ENCODE measurements at regions not wholly inside any gene's neighbourhood (a gene's known extent, or its start where the extent isn't known, plus 50 kb on each side); places are given as distances from the start of the nearest gene placed in this dataset.

DNA sequence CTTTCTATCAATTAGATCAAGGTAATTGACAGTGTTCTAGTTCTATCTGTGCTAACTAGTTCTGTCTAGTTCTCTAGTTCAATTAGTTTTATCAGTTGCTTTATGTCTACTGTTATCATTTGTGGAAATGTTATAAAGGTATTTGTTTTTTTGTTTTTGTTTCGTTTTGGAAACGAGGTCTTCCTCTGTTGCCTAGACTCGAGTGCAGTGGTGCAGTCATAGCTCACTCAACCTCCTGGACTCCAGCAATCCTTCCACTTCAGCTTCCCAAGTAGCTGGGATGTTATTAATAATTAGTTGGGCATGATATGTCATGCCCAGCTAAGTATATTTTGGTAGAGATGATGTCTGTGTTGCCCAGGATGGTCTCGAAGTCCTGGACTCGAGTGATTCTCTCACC is 1682.8 kb upstream of the LRRTM1 start:
- no peak for DNase-seq

GRCh38 chr2:81984969-81985637 is 1680.6 kb upstream of the LRRTM1 start:
- no peak for DNase-seq

- no peak for DNase-seq
Observed at GRCh38 chr2:81981585-81981984, 1677.0 kb upstream of the LRRTM1 start.

- DNase-seq: no peak
Observed at GRCh38 chr2:81979086-81979485, 1674.5 kb upstream of the LRRTM1 start.

DNA sequence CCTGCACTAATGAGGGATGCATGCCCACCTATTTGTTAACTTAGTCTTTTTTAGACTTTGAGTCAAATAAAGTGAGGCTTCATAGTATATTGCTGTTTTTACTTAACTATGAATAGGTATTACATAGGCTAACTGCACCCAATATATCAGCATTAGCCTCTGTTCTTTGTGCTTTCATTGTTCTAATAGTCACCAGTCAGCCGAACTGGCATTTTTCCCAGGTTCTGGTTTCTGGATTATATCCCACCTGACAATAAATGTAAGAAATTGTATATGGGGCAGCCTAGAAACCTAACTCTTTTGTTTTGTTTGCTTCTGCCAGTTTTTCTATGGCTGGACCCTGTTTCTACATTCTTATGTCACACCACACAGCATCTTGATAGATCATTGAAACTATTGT is 1672.4 kb upstream of the LRRTM1 start:
- no peak for DNase-seq

DNA sequence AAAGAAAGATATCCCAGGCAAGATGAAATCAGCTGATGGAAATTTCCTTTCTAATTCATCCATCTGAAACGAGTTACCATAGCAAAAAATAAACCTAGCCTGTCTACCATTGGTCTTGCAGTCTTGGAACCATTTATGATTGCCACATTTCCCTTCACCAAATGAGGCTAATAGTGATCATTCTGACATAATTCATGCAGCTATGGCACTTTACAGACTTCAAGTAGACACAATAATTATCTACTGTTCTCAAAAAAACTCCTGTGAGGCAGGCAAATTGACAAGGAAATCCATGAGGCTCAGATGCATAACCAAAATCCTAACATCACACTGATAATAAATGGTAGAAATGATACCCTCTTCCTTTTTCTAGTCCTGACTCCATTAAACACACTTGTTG is 1669.7 kb upstream of the LRRTM1 start:
- no peak for DNase-seq

GRCh38 chr2:81942876-81943275 is 1638.3 kb upstream of the LRRTM1 start:
- no peak for DNase-seq

- no peak for DNase-seq
Observed at GRCh38 chr2:81942136-81942680, 1637.7 kb upstream of the LRRTM1 start.

- no peak for DNase-seq
Observed at GRCh38 chr2:81940266-81940955, 1635.9 kb upstream of the LRRTM1 start.

DNA sequence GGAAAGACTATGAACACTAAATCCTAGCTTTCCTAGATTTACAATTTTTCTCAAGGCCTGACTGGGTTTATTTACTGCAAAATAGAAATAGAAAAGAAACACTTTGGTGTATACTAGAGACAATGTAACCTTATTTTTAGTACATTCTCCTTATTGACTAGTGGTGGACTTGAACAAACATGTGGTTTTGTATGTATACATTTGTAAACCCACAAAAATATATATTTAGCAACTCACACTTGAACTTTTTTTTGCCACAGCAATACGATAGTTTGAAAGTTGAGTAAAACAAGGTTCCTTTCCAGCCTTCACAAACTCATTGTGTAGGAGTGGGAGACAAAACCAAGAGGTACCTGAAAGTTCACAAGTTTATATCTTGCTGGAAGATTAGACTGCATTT is 1633.4 kb upstream of the LRRTM1 start:
- DNase-seq: no peak

DNA sequence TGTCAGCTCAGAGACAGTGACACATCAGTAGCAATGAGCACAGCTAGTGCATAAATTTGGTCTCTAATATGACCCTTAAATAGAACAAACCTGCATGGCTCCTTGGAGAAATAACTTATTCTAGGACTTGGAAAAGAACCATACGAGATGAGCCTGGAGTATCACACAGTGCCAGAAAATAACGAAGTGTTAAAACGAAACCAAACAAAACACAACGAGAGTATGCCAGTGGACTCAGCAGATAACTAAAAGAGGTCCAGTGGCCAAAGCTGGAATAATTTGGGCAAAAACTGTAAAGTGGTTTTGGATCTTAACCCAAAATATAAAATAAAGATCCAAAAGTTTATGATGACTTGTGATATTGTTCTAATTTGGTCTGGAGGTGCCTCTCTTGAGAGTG is 1599.0 kb upstream of the LRRTM1 start:
- no peak for DNase-seq

- DNase-seq: no peak
Observed at GRCh38 chr2:81901017-81901416, 1596.5 kb upstream of the LRRTM1 start.

- DNase-seq: no peak
Observed at GRCh38 chr2:81895620-81896250, 1591.2 kb upstream of the LRRTM1 start.

- DNase-seq: no peak
Observed at GRCh38 chr2:81894451-81894990, 1590.0 kb upstream of the LRRTM1 start.

DNA sequence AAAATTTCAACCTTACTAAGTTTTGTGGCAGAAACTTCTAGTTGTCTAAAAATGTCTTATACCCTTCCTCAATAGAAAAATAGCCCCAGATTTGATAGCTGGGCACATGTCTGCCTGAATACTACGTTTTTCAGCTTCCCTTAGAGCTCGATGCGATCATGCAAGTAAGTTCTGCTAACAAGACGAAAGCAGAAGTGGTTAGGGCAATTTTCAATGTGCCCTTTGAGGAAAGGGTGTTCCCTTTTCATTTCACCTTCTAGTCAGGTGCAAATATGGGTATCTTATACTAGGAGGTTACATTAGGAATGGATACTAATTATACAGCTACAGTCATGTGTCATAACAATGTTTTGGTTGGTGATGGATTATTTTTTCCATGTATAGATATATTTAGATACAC is 1572.1 kb upstream of the LRRTM1 start:
- no peak for DNase-seq

- DNase-seq: no peak
Observed at GRCh38 chr2:81872006-81872405, 1567.5 kb upstream of the LRRTM1 start.

DNA sequence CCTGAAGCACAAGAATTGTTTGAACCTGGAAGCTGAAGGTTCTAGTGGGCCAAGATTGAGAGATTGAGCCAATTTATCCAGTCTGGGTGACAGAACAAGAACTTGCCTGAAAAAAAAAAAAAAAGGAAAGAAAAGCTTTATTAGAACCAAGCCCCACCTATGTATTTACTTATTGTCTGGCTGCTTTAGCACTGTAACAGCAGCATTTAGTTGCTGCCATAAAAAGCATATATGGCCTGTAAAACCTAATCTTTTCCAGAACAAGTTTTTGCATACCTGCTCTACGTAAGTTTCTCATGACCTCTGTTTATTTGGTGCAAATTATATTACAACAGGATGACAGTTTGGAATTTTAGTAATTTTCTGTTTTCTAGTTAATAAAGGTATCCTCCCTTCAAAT is 1565.6 kb upstream of the LRRTM1 start:
- DNase-seq: no peak

DNA sequence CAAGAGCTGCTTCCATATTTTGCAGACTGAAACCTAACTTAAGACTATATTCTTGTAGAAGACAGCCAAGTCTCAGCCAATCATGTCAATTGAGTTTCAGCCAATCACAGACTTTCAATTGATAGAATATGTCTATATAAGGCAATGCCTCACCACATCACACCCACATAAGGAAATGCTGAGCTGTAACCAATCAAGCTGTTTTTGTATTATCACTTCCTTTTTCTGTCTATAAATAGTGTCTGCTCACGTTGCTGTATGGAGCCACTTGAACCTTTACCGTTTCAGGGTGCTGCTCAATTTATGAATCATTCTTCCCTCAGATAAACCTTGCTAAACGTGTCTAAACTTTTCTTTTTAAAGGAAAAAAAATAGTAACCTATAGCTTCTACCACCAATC is 1554.4 kb upstream of the LRRTM1 start:
- no peak for DNase-seq

DNA sequence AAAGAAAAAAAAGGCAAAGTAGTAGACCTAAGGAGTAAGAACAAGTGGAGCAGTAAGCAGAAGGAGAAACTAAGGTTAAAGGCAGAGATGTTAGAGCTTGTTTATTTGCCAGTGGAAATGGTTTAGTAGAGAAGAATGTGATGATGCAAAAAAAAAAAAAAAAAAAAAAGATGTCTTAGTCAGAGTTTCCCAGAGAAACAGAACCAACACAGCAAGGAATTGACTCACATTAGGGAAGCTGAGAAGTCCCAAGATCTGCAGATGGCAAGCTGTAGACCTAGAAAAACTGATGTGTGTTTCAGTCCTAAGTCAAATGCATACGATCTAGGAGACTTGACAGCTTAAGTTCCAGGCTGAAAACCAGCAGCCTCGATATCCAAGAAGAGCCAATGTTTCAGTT is 1548.8 kb upstream of the LRRTM1 start:
- DNase-seq: no peak

DNA sequence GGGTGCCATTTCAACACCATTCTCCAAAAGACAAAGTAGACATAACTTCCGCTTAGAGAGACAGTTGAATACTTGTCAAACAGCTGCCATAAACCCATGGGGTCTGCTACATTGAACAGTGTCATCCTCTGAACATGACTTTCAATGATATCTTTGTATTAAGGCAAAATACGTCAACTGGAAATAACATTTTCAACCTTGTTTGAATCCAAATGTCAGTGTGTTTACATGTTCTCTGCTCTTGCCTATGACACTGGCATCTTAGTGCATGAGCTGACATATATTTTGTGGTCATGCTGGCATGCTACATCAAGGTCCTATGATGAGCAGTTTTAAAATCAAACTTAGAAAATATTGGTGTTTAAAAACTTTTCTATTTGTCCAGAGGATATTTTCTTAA is 1548.1 kb upstream of the LRRTM1 start:
- no peak for DNase-seq

DNA sequence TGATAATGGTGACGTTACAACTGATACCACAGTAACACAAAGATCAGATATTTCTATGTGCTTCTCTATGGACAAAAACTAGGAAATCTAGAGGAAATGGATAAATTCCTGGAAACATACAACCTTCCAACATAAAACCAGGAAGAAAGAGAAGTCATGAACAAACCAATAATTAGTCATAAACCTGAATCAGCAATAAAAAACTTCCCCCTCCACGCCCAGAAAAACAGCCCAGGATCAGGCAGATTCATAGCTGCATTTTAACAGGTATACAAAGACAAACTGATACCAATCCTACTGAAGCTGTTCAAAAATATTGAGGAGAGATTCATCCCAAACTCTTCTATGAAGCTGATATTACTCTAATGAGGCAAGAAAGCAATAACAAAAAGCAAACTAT is 1535.2 kb upstream of the LRRTM1 start:
- no peak for DNase-seq

DNA sequence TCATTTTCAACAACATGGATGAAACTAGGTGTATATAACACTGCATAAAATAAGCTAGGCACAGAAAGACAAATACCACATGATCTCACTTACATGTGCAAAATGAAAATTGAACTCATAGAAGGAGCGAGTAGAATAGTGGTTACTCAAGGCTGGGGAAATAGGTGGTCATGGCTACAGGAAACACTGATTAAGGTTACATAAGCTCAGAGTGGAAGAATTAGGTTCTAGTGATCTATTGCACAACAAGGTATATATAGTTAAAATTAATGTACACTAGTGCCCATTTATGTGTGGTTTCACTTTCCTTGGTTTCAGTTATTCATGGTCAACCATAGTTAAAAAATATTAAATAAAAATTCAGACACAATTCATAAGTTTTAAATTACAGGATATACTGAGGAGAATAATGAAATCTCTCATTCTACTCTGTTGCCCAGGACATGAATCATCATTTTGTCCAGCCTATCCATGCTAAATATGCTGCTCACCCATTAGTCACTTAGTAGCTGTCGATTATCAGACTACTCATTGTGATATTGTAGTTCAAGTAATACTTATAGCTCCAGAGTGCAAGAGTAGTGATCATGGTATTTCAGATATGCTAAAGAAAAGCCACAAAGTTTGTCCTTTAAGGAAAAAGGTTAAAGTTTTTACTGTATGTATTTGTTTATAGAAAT is 1530.9 kb upstream of the LRRTM1 start:
- no peak for DNase-seq

DNA sequence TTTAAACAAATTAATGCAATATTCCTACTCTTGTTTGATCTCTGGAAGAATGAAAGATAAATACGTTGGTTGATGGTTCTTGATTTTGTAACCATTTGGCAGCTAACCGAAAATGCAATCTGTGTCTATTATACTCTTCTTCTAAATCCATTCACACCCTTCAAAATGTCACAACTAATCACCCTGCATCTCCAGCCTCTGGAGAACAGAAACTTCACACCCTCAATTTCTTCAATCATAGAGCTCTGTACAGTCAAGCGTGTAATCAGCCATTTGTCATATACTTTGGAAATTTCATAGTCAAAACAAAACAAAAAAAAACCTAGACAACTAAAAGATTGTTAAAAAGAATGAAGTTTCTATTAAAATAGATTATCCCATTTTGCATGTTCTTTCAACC is 1482.3 kb upstream of the LRRTM1 start:
- DNase-seq: no peak

All from DMS79 treated with DMSO at 0.1 percent for 48 hours (cell line).